GM12878 (cell line): ENCODE measurements at regions not wholly inside any gene's neighbourhood (a gene's known extent, or its start where the extent isn't known, plus 50 kb on each side); places are given as distances from the start of the nearest gene placed in this dataset.

Experiments used
- CTCF ChIP-seq, 3 experiments: IDR thresholded peaks in 2 of 3; conservative IDR thresholded peaks in 1 of 3; 2 replicates each; pipeline ENCODE4 v1.5.1; 2011; ENCODE audit warnings: low read depth in 3 of 3, low read length in 3 of 3, mild to moderate bottlenecking in 3 of 3, control low read depth in 2 of 3, moderate library complexity in 2 of 3, inconsistent platforms in 1 of 3, mixed read lengths in 1 of 3; ENCODE audit not compliant: control insufficient read depth in 2 of 3, insufficient read depth in 1 of 3; ENCODE audit errors: extremely low read depth in 1 of 3
- EGR1 ChIP-seq, 2 experiments: IDR thresholded peaks; 1 replicate in 1 of 2; 2 replicates in 1 of 2; pipeline ENCODE4 v1.6.1; 2011 to 2012; ENCODE audit warnings: low read depth in 2 of 2, low read length in 2 of 2, borderline replicate concordance in 1 of 2, mild to moderate bottlenecking in 1 of 2, moderate library complexity in 1 of 2
- HSF1 ChIP-seq: fragments of 150-350 bp; IDR thresholded peaks from 2 replicates; pipeline ENCODE4 v1.6.1; 2014; ENCODE audit warnings: mild to moderate bottlenecking, low read depth, low read length
- KLF5 ChIP-seq: fragments of 450-650 bp; IDR thresholded peaks from 2 replicates; pipeline ENCODE4 v1.6.1; 2014; ENCODE audit warnings: mild to moderate bottlenecking; ENCODE audit not compliant: partially characterized antibody
- MTA2 ChIP-seq: fragments of 450-650 bp; IDR thresholded peaks from 2 replicates; pipeline ENCODE4 v1.6.1; 2016; ENCODE audit warnings: low read depth, mild to moderate bottlenecking, moderate library complexity
- SKIL ChIP-seq: fragments of 450-650 bp; IDR thresholded peaks from 2 replicates; pipeline ENCODE4 v1.6.1; 2017; ENCODE audit warnings: mild to moderate bottlenecking, low read depth, inconsistent platforms; ENCODE audit not compliant: poor library complexity, severe bottlenecking
- TAF1 ChIP-seq: IDR thresholded peaks from 2 replicates; pipeline ENCODE4 v1.6.1; 2011; ENCODE audit warnings: mild to moderate bottlenecking, low read depth, low read length, borderline replicate concordance
- ZNF592 ChIP-seq: fragments of 450-650 bp; IDR thresholded peaks from 2 replicates; pipeline ENCODE4 v1.6.1; 2017; ENCODE audit warnings: mild to moderate bottlenecking, moderate library complexity
- ZSCAN29 ChIP-seq: fragments of 450-650 bp; IDR thresholded peaks from 2 replicates; pipeline ENCODE4 v1.6.1; 2017; ENCODE audit warnings: mild to moderate bottlenecking, moderate library complexity

- TF ChIP-seq TAF1 (no peak), EGR1 (IDR thresholded peaks at IDR 0.05; ENCODE audit: borderline replicate concordance in 1 of 2, low read depth in 2 of 2, low read length in 2 of 2) (no peak), MTA2 (no peak), CTCF (IDR thresholded peaks at IDR 0.05 in 2 of 3, conservative IDR thresholded peaks at IDR 0.05 in 1 of 3; ENCODE audit: control insufficient read depth in 2 of 3, extremely low read depth in 1 of 3, insufficient read depth in 1 of 3, low read depth in 3 of 3, low read length in 3 of 3) (no peak), SKIL (no peak), KLF5 (no peak), HSF1 (no peak), ZNF592 (no peak), ZSCAN29 (no peak)
- TF ChIP-seq, all 136 proteins: peak for 0
Measured at GRCh38 chr5:66248874-66249273, 104.8 kb downstream of the SREK1 start (continued).
